ENCODE measurements at regions not wholly inside any gene's neighbourhood (a gene's known extent, or its start where the extent isn't known, plus 50 kb on each side); places are given as distances from the start of the nearest gene placed in this dataset.
"Not testable (repeated sequence)": the region's sequence is repeated elsewhere in the genome, so short reads cannot be mapped to it uniquely, and the experiment has no call there.

- H3K9me3 Mint-ChIP-seq, result peaks cover 56% of the 10 kb centered on the region
- no peak overlapping the region for H3K4me3 Mint-ChIP-seq
- ChIA-PET CTCF (no interaction called here), POLR2A (no interaction called here)
- ATAC-seq (no peak), DNase-seq (ENCODE audit: low spot score) (no peak)
- peaks cover 30% of the 10 kb centered on the region for H3K36me3 Mint-ChIP-seq
- no peak for TF ChIP-seq USF2 (CRISPR knock-in tag; IDR thresholded peaks at IDR 0.05)
- H3K27ac Mint-ChIP-seq, result no peak overlapping the region
- H3K4me1 Mint-ChIP-seq, result no peaks in the 10 kb centered on the region
- no peaks in the 10 kb centered on the region; the same call in 1 of the 2 replicates for H3K27me3 Mint-ChIP-seq (ENCODE audit: low read depth)
Measured at GRCh38 chr3:3951071-3951470, 151.8 kb downstream of the LRRN1 start.

GRCh38 chr3:3951501-3951900 lies 152.3 kb downstream of the LRRN1 start:
- ATAC-seq, result no peak
- CTCF ChIA-PET, result interaction anchor here (0.7 kb wide), 1 partner anchor 47 kb away, joined by 3 read pairs; no protein-coding TSS in a partner anchor
- H3K36me3 Mint-ChIP-seq, result peaks cover 30% of the 10 kb centered on the region
- POLR2A ChIA-PET, result no interaction called here
- DNase-seq (ENCODE audit: low spot score), result no peak
- no peak for TF ChIP-seq E2F1 (CRISPR knock-in tag; IDR thresholded peaks at IDR 0.05)
- TF ChIP-seq ZNF263 (CRISPR knock-in tag; IDR thresholded peaks at IDR 0.05; ENCODE audit: low read depth), result no peak
- no peak for TF ChIP-seq ATF1 (CRISPR knock-in tag; IDR thresholded peaks at IDR 0.05)
- TF ChIP-seq ZNF532 (CRISPR knock-in tag; IDR thresholded peaks at IDR 0.05; ENCODE audit: borderline replicate concordance), result no peak
- TF ChIP-seq IRF1 (CRISPR knock-in tag; IDR thresholded peaks at IDR 0.05), result no peak
- TF ChIP-seq JUN (CRISPR knock-in tag; IDR thresholded peaks at IDR 0.05), result no peak
- TF ChIP-seq ZBTB21 (CRISPR knock-in tag; IDR thresholded peaks at IDR 0.05; ENCODE audit: borderline replicate concordance), result no peak
- TF ChIP-seq CBFB (CRISPR knock-in tag; IDR thresholded peaks at IDR 0.05; ENCODE audit: low read depth), result no peak
- no peak for TF ChIP-seq FOXK1 (CRISPR knock-in tag; IDR thresholded peaks at IDR 0.05)
- H3K27me3 Mint-ChIP-seq (ENCODE audit: low read depth), result no peaks in the 10 kb centered on the region; the same call in 1 of the 2 replicates
- H3K27ac Mint-ChIP-seq, result no peak overlapping the region
- H3K9me3 Mint-ChIP-seq, result peaks cover 51% of the 10 kb centered on the region
- no peaks in the 10 kb centered on the region for H3K4me1 Mint-ChIP-seq
- no peak overlapping the region for H3K4me3 Mint-ChIP-seq

GRCh38 chr3:3962867-3963266 lies 163.6 kb downstream of the LRRN1 start:
- ATAC-seq; H3K4me1 Mint-ChIP-seq; H3K27me3 Mint-ChIP-seq (ENCODE audit: low read depth); H3K36me3 Mint-ChIP-seq; POLR2A ChIA-PET; H3K27ac Mint-ChIP-seq; CTCF ChIA-PET; DNase-seq (ENCODE audit: low spot score): not testable (repeated sequence)
- H3K9me3 Mint-ChIP-seq, result peaks cover 28% of the 10 kb centered on the region
- H3K4me3 Mint-ChIP-seq, result peak overlapping the region; percentile 73

- ChIA-PET CTCF (interaction anchor here (0.6 kb wide), 1 partner anchor 216 kb away, joined by 3 read pairs; no protein-coding TSS in a partner anchor), POLR2A (no interaction called here)
- DNase-seq (ENCODE audit: low spot score) (no peak), ATAC-seq (no peak)
- H3K27me3 Mint-ChIP-seq (ENCODE audit: low read depth), result no peaks in the 10 kb centered on the region
- no peak overlapping the region for H3K27ac Mint-ChIP-seq
- H3K36me3 Mint-ChIP-seq, result peaks cover 6% of the 10 kb centered on the region; the same call in 1 of the 2 replicates
- H3K4me1 Mint-ChIP-seq, result no peaks in the 10 kb centered on the region
- H3K4me3 Mint-ChIP-seq, result no peak overlapping the region
- peaks cover 42% of the 10 kb centered on the region for H3K9me3 Mint-ChIP-seq
- TF ChIP-seq GABPB1 (CRISPR knock-in tag; IDR thresholded peaks at IDR 0.05) (no peak), TCF7 (CRISPR knock-in tag; IDR thresholded peaks at IDR 0.05; ENCODE audit: low read depth) (no peak), SOX15 (CRISPR knock-in tag; IDR thresholded peaks at IDR 0.05) (no peak), ZBTB43 (CRISPR knock-in tag; IDR thresholded peaks at IDR 0.05) (no peak), E2F5 (CRISPR knock-in tag; IDR thresholded peaks at IDR 0.05) (no peak), TEAD1 (CRISPR knock-in tag; IDR thresholded peaks at IDR 0.05) (no peak), STAT6 (CRISPR knock-in tag; conservative IDR thresholded peaks at IDR 0.05; ENCODE audit: low read depth) (no peak), ESRRA (CRISPR knock-in tag; IDR thresholded peaks at IDR 0.05; ENCODE audit: borderline replicate concordance) (no peak)
Measured at GRCh38 chr3:3984053-3984452, 184.8 kb downstream of the LRRN1 start.
